ENCODE measurements at regions not wholly inside any gene's neighbourhood (a gene's known extent, or its start where the extent isn't known, plus 50 kb on each side); places are given as distances from the start of the nearest gene placed in this dataset.

DNA sequence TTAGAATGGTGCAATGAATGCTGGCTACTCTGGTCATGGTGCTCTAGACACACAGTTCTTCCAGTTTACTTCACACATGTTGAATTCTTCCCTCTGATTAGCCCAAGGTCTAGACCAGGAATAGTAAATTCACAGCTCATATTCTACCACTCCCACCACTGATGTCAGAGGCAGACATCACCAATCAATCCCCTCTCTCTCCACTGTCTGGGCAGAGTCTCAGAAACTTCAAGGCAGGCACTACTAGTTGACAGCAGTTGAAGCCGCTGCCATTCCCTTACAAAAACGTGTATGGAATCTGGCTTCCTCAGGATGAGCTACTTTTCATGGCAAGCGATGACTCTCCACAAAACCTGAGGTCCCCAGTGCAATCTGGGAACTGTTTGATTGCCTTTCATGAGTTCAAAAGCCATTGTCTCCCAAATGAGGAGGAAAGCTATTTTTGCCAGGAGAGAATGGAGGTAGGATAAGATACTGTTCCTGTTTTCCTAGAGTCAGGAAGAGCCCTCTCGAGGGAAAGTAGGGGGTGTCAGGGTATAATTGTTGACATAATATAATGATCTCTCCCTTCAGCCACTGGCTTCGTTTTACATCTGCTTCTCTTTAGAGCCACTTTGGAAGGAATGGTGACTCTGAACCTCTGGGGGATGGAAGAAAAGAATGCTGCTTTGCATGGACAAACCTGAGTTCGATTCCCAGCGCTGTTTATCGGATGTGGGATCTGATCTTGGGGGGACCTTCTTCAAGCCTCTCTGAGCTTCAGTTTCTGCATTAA lies 90.0 kb downstream of the FOXL1 start:
- no peak for DNase-seq (ENCODE audit: insufficient read length, low spot score)
- no peak for FAIRE-seq
- TF ChIP-seq, protein P1, sequence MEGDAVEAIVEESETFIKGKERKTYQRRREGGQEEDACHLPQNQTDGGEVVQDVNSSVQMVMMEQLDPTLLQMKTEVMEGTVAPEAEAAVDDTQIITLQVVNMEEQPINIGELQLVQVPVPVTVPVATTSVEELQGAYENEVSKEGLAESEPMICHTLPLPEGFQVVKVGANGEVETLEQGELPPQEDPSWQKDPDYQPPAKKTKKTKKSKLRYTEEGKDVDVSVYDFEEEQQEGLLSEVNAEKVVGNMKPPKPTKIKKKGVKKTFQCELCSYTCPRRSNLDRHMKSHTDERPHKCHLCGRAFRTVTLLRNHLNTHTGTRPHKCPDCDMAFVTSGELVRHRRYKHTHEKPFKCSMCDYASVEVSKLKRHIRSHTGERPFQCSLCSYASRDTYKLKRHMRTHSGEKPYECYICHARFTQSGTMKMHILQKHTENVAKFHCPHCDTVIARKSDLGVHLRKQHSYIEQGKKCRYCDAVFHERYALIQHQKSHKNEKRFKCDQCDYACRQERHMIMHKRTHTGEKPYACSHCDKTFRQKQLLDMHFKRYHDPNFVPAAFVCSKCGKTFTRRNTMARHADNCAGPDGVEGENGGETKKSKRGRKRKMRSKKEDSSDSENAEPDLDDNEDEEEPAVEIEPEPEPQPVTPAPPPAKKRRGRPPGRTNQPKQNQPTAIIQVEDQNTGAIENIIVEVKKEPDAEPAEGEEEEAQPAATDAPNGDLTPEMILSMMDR (IDR thresholded peaks at IDR 0.05; ENCODE audit: insufficient read depth, missing control alignments), result no peak

DNA sequence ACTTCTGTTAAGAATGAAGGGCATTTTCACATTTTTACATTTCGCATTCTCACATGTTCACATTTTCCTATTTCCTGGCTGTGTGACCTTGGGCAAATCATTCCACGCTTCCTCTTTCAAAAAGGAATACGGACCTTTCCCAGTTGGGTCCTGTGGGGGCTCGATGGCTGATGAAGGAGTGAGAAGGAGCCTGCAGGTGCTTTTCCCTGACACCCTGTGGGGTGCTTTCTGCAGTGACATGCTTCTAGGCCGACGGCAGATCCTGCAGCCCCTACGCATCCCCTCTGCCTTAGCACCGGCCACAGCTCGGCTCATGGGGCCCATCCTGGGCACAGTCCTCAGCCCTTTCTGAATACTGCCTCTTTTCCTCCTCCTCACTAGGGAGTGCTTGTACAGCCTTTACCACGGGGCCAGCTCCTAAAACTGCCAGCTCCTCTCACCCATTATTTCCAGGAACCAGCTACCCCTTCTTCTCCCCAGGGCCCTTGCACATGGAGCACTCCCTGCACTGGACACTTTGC lies 91.0 kb downstream of the FOXL1 start:
- TF ChIP-seq, protein P1 (IDR thresholded peaks at IDR 0.05; ENCODE audit: insufficient read depth, missing control alignments), result no peak
- FAIRE-seq (no peak), DNase-seq (ENCODE audit: insufficient read length, low spot score) (no peak)

DNA sequence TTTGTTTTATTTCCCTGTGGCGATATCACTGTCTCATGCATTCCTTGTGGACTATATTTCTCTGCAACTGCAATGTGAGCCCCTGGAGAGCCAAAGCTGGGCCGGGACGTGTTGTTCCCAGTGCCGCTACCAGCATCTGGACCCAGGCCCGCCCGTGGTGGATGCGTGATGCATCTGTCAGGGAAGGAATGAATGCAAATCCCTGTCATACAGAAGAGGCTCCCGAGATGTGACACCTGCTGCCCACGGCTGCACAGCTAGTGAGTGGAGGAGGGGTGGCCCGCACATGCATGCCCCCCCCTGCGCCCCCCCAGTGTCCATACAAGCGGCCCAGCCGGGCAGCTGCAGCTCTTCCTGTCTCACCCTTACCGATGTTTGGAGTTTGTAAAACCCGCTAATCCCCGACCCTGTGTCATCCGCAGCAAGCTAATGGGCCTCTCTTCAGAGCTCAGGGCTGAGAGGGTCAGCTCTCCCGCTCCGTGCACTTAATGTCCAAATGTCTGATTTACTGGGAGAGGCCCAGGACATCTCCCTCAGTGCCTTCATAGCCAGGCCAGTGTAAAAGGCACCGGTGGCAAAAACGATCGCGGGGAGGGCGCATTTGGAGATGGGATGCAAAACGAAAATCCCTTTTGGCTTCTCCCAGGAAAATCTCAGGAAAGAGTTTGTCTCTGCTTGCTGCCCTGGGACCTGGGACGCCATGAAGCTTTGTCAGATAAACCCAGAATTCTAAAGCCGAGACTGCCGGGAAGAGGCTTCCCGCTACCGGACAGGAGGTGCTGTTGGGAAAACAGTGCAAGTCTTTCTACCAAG lies 91.8 kb downstream of the FOXL1 start:
- DNase-seq (ENCODE audit: insufficient read length, low spot score), result no peak
- TF ChIP-seq, protein P1 (IDR thresholded peaks at IDR 0.05; ENCODE audit: insufficient read depth, missing control alignments), result no peak
- FAIRE-seq, result no peak

DNA sequence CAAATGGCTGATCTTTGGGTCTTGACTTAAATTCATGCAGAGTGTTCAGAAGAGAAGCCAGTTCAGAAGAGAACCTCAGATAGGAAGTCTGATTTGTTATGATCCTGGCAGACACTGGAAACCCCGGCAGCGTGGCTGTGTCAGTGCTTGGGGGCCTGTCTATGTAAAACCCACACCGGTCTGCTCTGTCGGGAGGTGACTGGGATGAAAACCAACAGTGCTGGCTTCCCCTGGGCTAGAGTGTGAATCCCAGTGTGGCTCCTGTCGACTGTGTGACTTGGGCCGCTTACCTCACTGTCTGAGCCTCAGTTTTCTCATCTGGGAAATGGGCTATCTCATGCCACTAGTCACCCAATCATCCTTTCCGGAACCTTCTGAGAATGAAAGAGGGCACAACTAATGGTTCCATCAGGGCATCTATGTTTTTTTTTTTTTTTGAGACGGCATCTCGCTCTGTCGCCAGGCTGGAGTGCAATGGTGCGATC lies 92.4 kb downstream of the FOXL1 start:
- DNase-seq (ENCODE audit: insufficient read length, low spot score) (no peak), FAIRE-seq (no peak)
- TF ChIP-seq, protein P1 (IDR thresholded peaks at IDR 0.05; ENCODE audit: insufficient read depth, missing control alignments), result no peak

DNA sequence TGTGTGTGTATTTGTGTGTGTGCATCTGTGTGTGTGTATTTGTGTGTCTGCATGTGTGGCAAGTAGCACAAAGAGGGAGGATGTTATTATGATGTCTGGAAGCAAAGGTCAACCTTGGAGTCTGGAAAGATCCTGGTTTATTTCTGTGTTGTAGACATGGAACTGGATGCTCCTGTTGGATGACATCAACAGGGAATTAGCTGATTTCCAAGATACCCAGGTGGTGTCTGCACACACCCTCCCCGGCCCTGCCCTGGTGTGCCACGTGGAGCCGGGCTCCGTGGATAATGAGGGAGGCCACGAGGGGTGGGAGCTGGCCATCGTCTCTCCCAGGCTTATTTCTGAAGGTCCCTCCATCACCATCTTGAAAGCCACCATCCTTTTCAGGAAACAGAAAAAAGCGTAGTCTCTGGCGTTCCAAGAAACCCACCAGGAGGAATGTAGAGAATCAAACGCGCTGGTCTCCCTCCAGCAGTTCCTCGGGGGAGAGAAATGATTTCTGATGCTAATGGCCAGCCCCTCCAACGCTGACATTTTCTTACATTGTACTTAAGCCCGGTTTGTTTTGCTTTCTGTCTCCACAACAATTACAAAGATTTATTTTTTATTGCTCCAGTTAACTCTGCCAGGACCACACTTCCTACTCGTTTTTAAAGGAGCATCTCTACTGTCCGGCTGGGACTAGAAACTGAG lies 93.3 kb downstream of the FOXL1 start:
- DNase-seq (ENCODE audit: insufficient read length, low spot score) (no peak), FAIRE-seq (no peak)
- TF ChIP-seq, protein P1 (IDR thresholded peaks at IDR 0.05; ENCODE audit: insufficient read depth, missing control alignments), result no peak

DNA sequence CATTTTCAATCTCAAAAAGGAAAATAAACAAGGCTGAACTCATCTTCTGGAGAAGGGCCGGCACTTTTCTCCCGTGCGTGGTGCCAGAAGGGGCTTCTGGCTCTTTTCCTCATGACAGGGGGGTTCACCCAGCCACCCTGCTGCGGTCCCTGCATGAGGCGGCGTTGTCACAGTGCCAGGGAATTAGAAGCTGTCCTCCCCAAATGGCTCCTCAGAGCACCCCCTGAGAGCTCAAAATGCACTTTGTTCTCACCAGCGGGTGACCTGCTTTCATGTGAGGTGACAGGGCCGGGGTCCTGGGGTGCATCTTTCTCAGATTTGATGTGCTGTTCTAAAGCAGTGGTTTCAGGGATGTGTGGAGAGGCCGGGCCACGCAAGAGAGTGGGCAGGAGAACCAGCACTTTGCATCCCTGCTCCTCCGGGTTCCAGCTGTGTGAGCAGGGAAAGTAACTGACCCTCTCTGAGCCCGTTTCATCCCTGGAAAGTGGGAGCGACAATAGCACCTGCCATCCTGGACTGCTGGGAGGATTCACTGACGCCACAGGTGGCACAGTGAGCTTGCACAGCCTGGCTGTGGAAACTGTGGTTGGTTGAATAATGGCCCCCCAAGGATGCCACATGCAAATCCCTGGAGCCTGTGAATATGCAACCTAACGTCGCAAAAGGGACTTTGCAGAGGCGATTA lies 94.0 kb downstream of the FOXL1 start:
- FAIRE-seq (no peak), DNase-seq (ENCODE audit: insufficient read length, low spot score) (no peak)
- TF ChIP-seq, protein P1 (IDR thresholded peaks at IDR 0.05; ENCODE audit: insufficient read depth, missing control alignments), result no peak

Measured in D721Med (cell line).